Esophagus squamous epithelium (tissue), 5 donors: ENCODE measurements at regions not wholly inside any gene's neighbourhood (a gene's known extent, or its start where the extent isn't known, plus 50 kb on each side); places are given as distances from the start of the nearest gene placed in this dataset.

Source experiments
- DNase-seq: peaks from one replicate; lab custom pipeline; 2025; lab: John Stamatoyannopoulos, UW
- H3K27ac ChIP-seq, 4 donors: fragments of 200-600 bp; sonication (generic); one replicate each; pipeline ENCODE4 v1.5.1; 2016 to 2019; ENCODE audit warnings: mild to moderate bottlenecking in 1 of 4
- H3K27me3 ChIP-seq, 4 donors: fragments of 200-600 bp; sonication (generic); 1 replicate in 3 of 4; 2 replicates in 1 of 4; pipeline versions ENCODE4 v1.5.1 to v1.6.0; 2017 to 2021; ENCODE audit warnings: antibody characterized with exemption in 1 of 4
- H3K36me3 ChIP-seq, 3 donors: fragments of 200-600 bp; sonication (generic); one replicate each; pipeline ENCODE4 v1.5.1; 2016 to 2019
- H3K4me1 ChIP-seq, 3 donors: fragments of 200-600 bp; sonication (generic); one replicate each; pipeline ENCODE4 v1.5.1; 2017 to 2019
- H3K4me3 ChIP-seq, 4 donors: fragments of 200-600 bp; sonication (generic); 1 replicate in 3 of 4; 2 replicates in 1 of 4; pipeline ENCODE4 v1.5.1; 2016 to 2019; ENCODE audit warnings: mild to moderate bottlenecking in 2 of 4, moderate library complexity in 1 of 4
- H3K9me3 ChIP-seq, 3 donors: fragments of 200-600 bp; sonication (generic); one replicate each; pipeline ENCODE4 v1.5.1; 2016 to 2019
- CTCF ChIP-seq, 6 experiments: fragments of 450-650 bp in 4 of 6; fragments of 200-600 bp in 2 of 6; sonication (generic) in 2 of 6; IDR thresholded peaks; one replicate each; pipeline ENCODE4 v1.5.1; 2016 to 2019; ENCODE audit warnings: antibody characterized with exemption in 6 of 6, mild to moderate bottlenecking in 4 of 6, moderate library complexity in 4 of 6
- POLR2A ChIP-seq, 4 donors: fragments of 450-650 bp; IDR thresholded peaks; one replicate each; pipeline ENCODE4 v1.6.1; 2017; ENCODE audit warnings: antibody characterized with exemption in 4 of 4, mild to moderate bottlenecking in 4 of 4, moderate library complexity in 3 of 4
- WGBS, 2 donors: methylation state at CpG; one replicate each; pipeline ENCODE4 v1.1.5; 2018; 5-methylcytosine and 5-hydroxymethylcytosine counted together
- intact Hi-C: fragments of 100-400 bp; cut with DNase I; formaldehyde crosslinking; loops from one replicate; pipeline ENCODE4 v1.15.0; 2022
- donor health status: DM: yes; HTN: yes; CAD: no.

GRCh38 chr4:44914748-44915147 is 188.4 kb upstream of the GNPDA2 start:
- H3K4me1 ChIP-seq = no peaks in the 10 kb centered on the region
- no peak for DNase-seq
- H3K4me3 ChIP-seq = no peak overlapping the region
- H3K27ac ChIP-seq = no peak overlapping the region
- no peaks in the 10 kb centered on the region for H3K27me3 ChIP-seq
- H3K9me3 ChIP-seq = no peaks in the 10 kb centered on the region
- intact Hi-C loops = no loop called here
- TF ChIP-seq POLR2A (IDR thresholded peaks at IDR 0.05) (no peak), CTCF (IDR thresholded peaks at IDR 0.05) (no peak)
- WGBS, 2 donors = 50 to 55% methylated on average over 2 of the region's 2 CpGs
- no peaks in the 10 kb centered on the region for H3K36me3 ChIP-seq

- Histone ChIP-seq H3K4me1 (no peaks in the 10 kb centered on the region), H3K9me3 (no peaks in the 10 kb centered on the region), H3K27me3 (no peaks in the 10 kb centered on the region), H3K4me3 (no peak overlapping the region), H3K27ac (no peak overlapping the region), H3K36me3 (no peaks in the 10 kb centered on the region)
- WGBS, 2 donors = 79 to 84% methylated on average over 1 of the region's 1 CpG
- no peak for DNase-seq
- TF ChIP-seq POLR2A (IDR thresholded peaks at IDR 0.05) = no peak
- no peak for TF ChIP-seq CTCF (IDR thresholded peaks at IDR 0.05)
- intact Hi-C loops = no loop called here
Measured at GRCh38 chr4:44914223-44914622, 187.9 kb upstream of the GNPDA2 start.

DNA sequence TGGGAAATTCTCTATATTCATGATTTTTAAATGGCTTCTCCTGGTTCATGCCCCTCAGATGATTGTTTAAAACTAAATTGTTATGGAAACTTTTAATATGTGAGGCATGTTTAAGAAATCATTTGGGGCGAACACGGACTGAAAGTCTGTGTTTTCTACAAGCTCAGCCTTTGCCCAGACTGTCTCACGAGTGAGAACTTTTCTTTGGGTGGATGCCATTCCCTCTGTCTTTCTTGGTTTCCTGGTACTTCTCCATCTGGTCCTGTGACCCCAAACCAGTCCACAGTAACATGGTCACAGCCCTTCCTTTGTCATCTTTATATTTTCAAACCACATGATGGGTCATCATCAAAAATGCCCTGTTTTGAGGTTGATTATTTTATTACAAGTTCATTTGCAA is 186.6 kb upstream of the GNPDA2 start:
- H3K4me3 ChIP-seq = no peak overlapping the region
- TF ChIP-seq CTCF (IDR thresholded peaks at IDR 0.05) = no peak
- no peak for TF ChIP-seq POLR2A (IDR thresholded peaks at IDR 0.05)
- H3K27me3 ChIP-seq = no peaks in the 10 kb centered on the region
- no peaks in the 10 kb centered on the region for H3K36me3 ChIP-seq
- intact Hi-C loops = no loop called here
- no peaks in the 10 kb centered on the region for H3K4me1 ChIP-seq
- no peak for DNase-seq
- WGBS, 2 donors = 54 to 73% methylated on average over 3 of the region's 3 CpGs
- no peak overlapping the region for H3K27ac ChIP-seq
- H3K9me3 ChIP-seq = no peaks in the 10 kb centered on the region

- DNase-seq = no peak
- TF ChIP-seq POLR2A (IDR thresholded peaks at IDR 0.05) = no peak
- no peak for TF ChIP-seq CTCF (IDR thresholded peaks at IDR 0.05)
- no peaks in the 10 kb centered on the region for H3K36me3 ChIP-seq
- H3K9me3 ChIP-seq = no peaks in the 10 kb centered on the region
- H3K27ac ChIP-seq = no peak overlapping the region
- H3K27me3 ChIP-seq = no peaks in the 10 kb centered on the region
- 69 to 74% methylated on average over 1 of the region's 1 CpG for WGBS, 2 donors
- intact Hi-C loops = no loop called here
- no peak overlapping the region for H3K4me3 ChIP-seq
- no peaks in the 10 kb centered on the region for H3K4me1 ChIP-seq
Measured at GRCh38 chr4:44908565-44908964, 182.2 kb upstream of the GNPDA2 start.

- no peak for TF ChIP-seq POLR2A (IDR thresholded peaks at IDR 0.05)
- TF ChIP-seq CTCF (IDR thresholded peaks at IDR 0.05) = no peak
- H3K4me3 ChIP-seq = no peak overlapping the region
- no peaks in the 10 kb centered on the region for H3K36me3 ChIP-seq
- H3K27me3 ChIP-seq = no peaks in the 10 kb centered on the region
- no peaks in the 10 kb centered on the region for H3K4me1 ChIP-seq
- intact Hi-C loops = no loop called here
- no peak for DNase-seq
- H3K27ac ChIP-seq = no peak overlapping the region
- H3K9me3 ChIP-seq = peaks cover 0 to 11% (median 0%) of the 10 kb centered on the region in 3 donors
Measured at GRCh38 chr4:44872246-44872645, 145.9 kb upstream of the GNPDA2 start.
